ENCODE measurements at regions not wholly inside any gene's neighbourhood (a gene's known extent, or its start where the extent isn't known, plus 50 kb on each side); places are given as distances from the start of the nearest gene placed in this dataset.

DNA sequence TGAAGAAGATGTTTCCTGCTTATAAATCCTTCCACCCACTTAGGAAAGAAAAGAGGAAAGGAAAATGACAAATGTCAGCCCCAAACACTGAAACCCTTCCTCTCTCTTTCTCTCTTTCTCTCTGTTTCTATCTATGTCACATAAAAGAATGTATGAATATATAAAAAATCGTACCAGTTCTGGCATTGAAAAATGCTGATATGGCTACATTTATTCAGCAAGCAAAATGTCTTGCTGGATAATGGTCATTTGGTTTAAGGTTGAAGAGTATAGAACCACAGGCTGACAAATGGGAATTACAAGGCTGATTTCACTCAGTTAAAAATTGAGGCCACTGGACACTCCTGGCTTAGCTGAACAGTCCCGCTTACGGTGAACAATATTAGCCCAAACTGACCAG is 335.9 kb downstream of the PARP8 start:
- no peaks in the 10 kb centered on the region for H3K36me3 ChIP-seq
- DNase-seq (ENCODE audit: low read depth in 1 of 2, low spot score in 1 of 2), result no peak
- TF ChIP-seq, protein P1, sequence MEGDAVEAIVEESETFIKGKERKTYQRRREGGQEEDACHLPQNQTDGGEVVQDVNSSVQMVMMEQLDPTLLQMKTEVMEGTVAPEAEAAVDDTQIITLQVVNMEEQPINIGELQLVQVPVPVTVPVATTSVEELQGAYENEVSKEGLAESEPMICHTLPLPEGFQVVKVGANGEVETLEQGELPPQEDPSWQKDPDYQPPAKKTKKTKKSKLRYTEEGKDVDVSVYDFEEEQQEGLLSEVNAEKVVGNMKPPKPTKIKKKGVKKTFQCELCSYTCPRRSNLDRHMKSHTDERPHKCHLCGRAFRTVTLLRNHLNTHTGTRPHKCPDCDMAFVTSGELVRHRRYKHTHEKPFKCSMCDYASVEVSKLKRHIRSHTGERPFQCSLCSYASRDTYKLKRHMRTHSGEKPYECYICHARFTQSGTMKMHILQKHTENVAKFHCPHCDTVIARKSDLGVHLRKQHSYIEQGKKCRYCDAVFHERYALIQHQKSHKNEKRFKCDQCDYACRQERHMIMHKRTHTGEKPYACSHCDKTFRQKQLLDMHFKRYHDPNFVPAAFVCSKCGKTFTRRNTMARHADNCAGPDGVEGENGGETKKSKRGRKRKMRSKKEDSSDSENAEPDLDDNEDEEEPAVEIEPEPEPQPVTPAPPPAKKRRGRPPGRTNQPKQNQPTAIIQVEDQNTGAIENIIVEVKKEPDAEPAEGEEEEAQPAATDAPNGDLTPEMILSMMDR (IDR thresholded peaks at IDR 0.05; ENCODE audit: low read depth, low read length), result no peak
- no peaks in the 10 kb centered on the region for H3K4me1 ChIP-seq (ENCODE audit: low read depth)
- H3K4me3 ChIP-seq, result no peak overlapping the region
- no peaks in the 10 kb centered on the region for H3K27me3 ChIP-seq
- H3K9me3 ChIP-seq (ENCODE audit: low read depth), result no peaks in the 10 kb centered on the region
- H3K27ac ChIP-seq, result no peak overlapping the region

DNA sequence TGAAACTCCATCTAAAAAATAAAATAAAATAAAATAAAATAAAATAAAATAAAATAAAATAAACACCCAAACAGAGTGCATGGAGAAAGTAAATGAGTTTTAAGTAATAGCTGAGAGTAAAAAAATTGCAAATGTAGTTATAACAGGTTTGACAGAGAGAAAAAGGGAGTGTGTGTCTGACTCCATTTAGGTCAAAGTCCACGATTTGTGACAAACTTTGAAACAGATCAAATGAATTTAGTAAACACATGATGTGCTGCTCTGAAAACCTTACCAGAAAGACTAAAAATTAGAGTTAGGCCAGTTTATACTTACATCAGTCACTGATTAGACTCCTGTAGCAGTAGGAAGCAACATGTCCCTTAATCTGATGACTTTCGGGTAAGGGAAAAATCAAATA is 346.6 kb downstream of the PARP8 start:
- H3K4me3 ChIP-seq, result no peak overlapping the region
- H3K9me3 ChIP-seq (ENCODE audit: low read depth), result no peaks in the 10 kb centered on the region
- H3K27me3 ChIP-seq, result no peaks in the 10 kb centered on the region
- DNase-seq (ENCODE audit: low read depth in 1 of 2, low spot score in 1 of 2), result no peak
- H3K36me3 ChIP-seq, result no peaks in the 10 kb centered on the region
- TF ChIP-seq, protein P1 (IDR thresholded peaks at IDR 0.05; ENCODE audit: low read depth, low read length), result no peak
- no peaks in the 10 kb centered on the region for H3K4me1 ChIP-seq (ENCODE audit: low read depth)
- H3K27ac ChIP-seq, result no peak overlapping the region

- TF ChIP-seq, protein P1 (IDR thresholded peaks at IDR 0.05; ENCODE audit: low read depth, low read length), result no peak
- no peak for DNase-seq (ENCODE audit: low read depth in 1 of 2, low spot score in 1 of 2)
- Histone ChIP-seq H3K4me1 (ENCODE audit: low read depth) (no peaks in the 10 kb centered on the region), H3K4me3 (no peak overlapping the region), H3K9me3 (ENCODE audit: low read depth) (no peaks in the 10 kb centered on the region), H3K36me3 (no peaks in the 10 kb centered on the region), H3K27me3 (no peaks in the 10 kb centered on the region), H3K27ac (no peak overlapping the region)
Measured at GRCh38 chr5:51018423-51018822, 352.0 kb downstream of the PARP8 start.

- TF ChIP-seq, protein P1 (IDR thresholded peaks at IDR 0.05; ENCODE audit: low read depth, low read length), result no peak
- H3K36me3 ChIP-seq, result no peaks in the 10 kb centered on the region
- DNase-seq (ENCODE audit: low read depth in 1 of 2, low spot score in 1 of 2), result no peak
- no peak overlapping the region for H3K27ac ChIP-seq
- no peak overlapping the region for H3K4me3 ChIP-seq
- H3K4me1 ChIP-seq (ENCODE audit: low read depth), result no peaks in the 10 kb centered on the region
- H3K27me3 ChIP-seq, result no peaks in the 10 kb centered on the region
- no peaks in the 10 kb centered on the region for H3K9me3 ChIP-seq (ENCODE audit: low read depth)
Measured at GRCh38 chr5:51024263-51024662, 357.8 kb downstream of the PARP8 start.

DNA sequence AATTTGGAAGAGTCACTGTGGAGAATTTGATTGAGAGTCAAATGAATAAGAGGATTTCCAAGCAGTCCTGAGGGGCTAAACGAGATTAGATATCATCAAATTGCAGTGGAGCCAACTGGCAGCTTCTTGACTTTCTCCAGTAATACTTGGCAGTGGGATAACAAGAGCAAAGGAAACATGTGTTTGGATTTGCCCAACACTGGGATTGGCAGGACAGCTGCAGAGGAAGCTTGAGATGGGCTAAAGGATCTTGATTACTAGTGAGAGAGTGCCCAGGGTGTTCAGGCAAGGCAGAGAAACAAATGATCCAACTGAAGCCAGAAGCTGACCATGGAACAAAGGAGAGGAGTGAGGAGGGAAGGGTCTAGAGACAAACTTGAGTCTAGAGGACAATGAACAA is 356.0 kb upstream of the ISL1 start:
- no peaks in the 10 kb centered on the region for H3K27me3 ChIP-seq
- TF ChIP-seq, protein P1 (IDR thresholded peaks at IDR 0.05; ENCODE audit: low read depth, low read length), result no peak

GRCh38 chr5:51028394-51028793 is 354.9 kb upstream of the ISL1 start:
- Histone ChIP-seq H3K36me3 (no peaks in the 10 kb centered on the region), H3K9me3 (ENCODE audit: low read depth) (no peaks in the 10 kb centered on the region), H3K27ac (no peak overlapping the region), H3K4me1 (ENCODE audit: low read depth) (no peaks in the 10 kb centered on the region), H3K4me3 (no peak overlapping the region), H3K27me3 (no peaks in the 10 kb centered on the region)
- no peak for DNase-seq (ENCODE audit: low read depth in 1 of 2, low spot score in 1 of 2)
- TF ChIP-seq, protein P1 (IDR thresholded peaks at IDR 0.05; ENCODE audit: low read depth, low read length), result no peak

More for the DNA sequence above, 356.0 kb upstream of the ISL1 start:
- no peaks in the 10 kb centered on the region for H3K4me1 ChIP-seq (ENCODE audit: low read depth)
- H3K36me3 ChIP-seq, result no peaks in the 10 kb centered on the region
- H3K27ac ChIP-seq, result no peak overlapping the region
- no peak for DNase-seq (ENCODE audit: low read depth in 1 of 2, low spot score in 1 of 2)
- no peak overlapping the region for H3K4me3 ChIP-seq
- H3K9me3 ChIP-seq (ENCODE audit: low read depth), result no peaks in the 10 kb centered on the region
